BLaER1 treated with 17β-estradiol and CSF1 and Interleukin-3, amounts not matched to agents 10 nM and 100 nM (cell line): ENCODE measurements at regions not wholly inside any gene's neighbourhood (a gene's known extent, or its start where the extent isn't known, plus 50 kb on each side); places are given as distances from the start of the nearest gene placed in this dataset.
"Not testable (repeated sequence)": the region's sequence is repeated elsewhere in the genome, so short reads cannot be mapped to it uniquely, and the experiment has no call there.

ENCODE experiments used
- H3K27ac ChIP-seq, 11 experiments: shearing (Covaris generic); formaldehyde crosslinking; 2 replicates each; pipeline ENCODE4 v1.8.1; 2022
- H3K27me3 ChIP-seq, 11 experiments: shearing (Covaris generic); formaldehyde crosslinking; 2 replicates each; pipeline ENCODE4 v1.8.1; 2022
- H3K36me3 ChIP-seq, 11 experiments: shearing (Covaris generic); formaldehyde crosslinking; 2 replicates each; pipeline ENCODE4 v1.8.1; 2022
- H3K4me1 ChIP-seq, 10 experiments: shearing (Covaris generic); formaldehyde crosslinking; 2 replicates each; pipeline ENCODE4 v1.8.1; 2022
- H3K4me2 ChIP-seq, 11 experiments: shearing (Covaris generic); formaldehyde crosslinking; 2 replicates each; pipeline ENCODE4 v1.8.1; 2022
- H3K4me3 ChIP-seq, 10 experiments: shearing (Covaris generic); formaldehyde crosslinking; 2 replicates each; pipeline ENCODE4 v1.8.1; 2022
- H3K9ac ChIP-seq, 11 experiments: shearing (Covaris generic); formaldehyde crosslinking; 2 replicates each; pipeline ENCODE4 v1.8.1; 2022
- H3K9me3 ChIP-seq, 11 experiments: shearing (Covaris generic); formaldehyde crosslinking; replicated peaks in 1 of 11; 2 replicates each; pipeline ENCODE4 v1.8.1; 2022
- H4K20me1 ChIP-seq, 11 experiments: shearing (Covaris generic); formaldehyde crosslinking; 2 replicates each; pipeline ENCODE4 v1.8.1; 2022
- Cebpa-rat ChIP-seq, 11 experiments: shearing (Covaris generic); IDR thresholded peaks; 2 replicates each; pipeline ENCODE4 v1.8.1; 2022

- Histone ChIP-seq H3K9me3 (peaks cover 0 to 6% (median 0%) of the 10 kb centered on the region in 11 experiments; a peak in 1 of 22 replicates), H3K36me3 (no peaks in the 10 kb centered on the region), H3K4me1 (no peaks in the 10 kb centered on the region), H3K4me3 (no peak overlapping the region), H3K27me3 (no peaks in the 10 kb centered on the region), H3K27ac (no peak overlapping the region), H3K9ac (no peak overlapping the region), H4K20me1 (no peaks in the 10 kb centered on the region), H3K4me2 (no peak overlapping the region)
- TF ChIP-seq Cebpa-rat (IDR thresholded peaks at IDR 0.05), result no peak
Observed at GRCh38 chr6:121944354-121944753, 455.1 kb upstream of the HSF2 start.

GRCh38 chr6:121951123-121951522, 448.3 kb upstream of the HSF2 start:
- Histone ChIP-seq H3K4me2 (no peak overlapping the region), H3K9ac (no peak overlapping the region), H4K20me1 (no peaks in the 10 kb centered on the region), H3K36me3 (no peaks in the 10 kb centered on the region), H3K27me3 (no peaks in the 10 kb centered on the region), H3K9me3 (peaks cover 0 to 7% (median 0%) of the 10 kb centered on the region in 11 experiments; a peak in 4 of 22 replicates), H3K27ac (no peak overlapping the region), H3K4me1 (no peaks in the 10 kb centered on the region), H3K4me3 (no peak overlapping the region)
- TF ChIP-seq Cebpa-rat (IDR thresholded peaks at IDR 0.05), result no peak

- no peaks in the 10 kb centered on the region for H3K4me1 ChIP-seq
- TF ChIP-seq Cebpa-rat (IDR thresholded peaks at IDR 0.05), result no peak
- no peak overlapping the region for H3K9ac ChIP-seq
- no peak overlapping the region for H3K4me3 ChIP-seq
- H3K27ac ChIP-seq, result no peak overlapping the region
- no peaks in the 10 kb centered on the region for H3K36me3 ChIP-seq
- H3K4me2 ChIP-seq, result no peak overlapping the region
- no peaks in the 10 kb centered on the region for H4K20me1 ChIP-seq
- H3K27me3 ChIP-seq, result no peaks in the 10 kb centered on the region
- peaks cover 0 to 7% (median 0%) of the 10 kb centered on the region in 11 experiments; a peak in 4 of 22 replicates for H3K9me3 ChIP-seq
Observed at GRCh38 chr6:121951918-121952379, 447.5 kb upstream of the HSF2 start.

DNA sequence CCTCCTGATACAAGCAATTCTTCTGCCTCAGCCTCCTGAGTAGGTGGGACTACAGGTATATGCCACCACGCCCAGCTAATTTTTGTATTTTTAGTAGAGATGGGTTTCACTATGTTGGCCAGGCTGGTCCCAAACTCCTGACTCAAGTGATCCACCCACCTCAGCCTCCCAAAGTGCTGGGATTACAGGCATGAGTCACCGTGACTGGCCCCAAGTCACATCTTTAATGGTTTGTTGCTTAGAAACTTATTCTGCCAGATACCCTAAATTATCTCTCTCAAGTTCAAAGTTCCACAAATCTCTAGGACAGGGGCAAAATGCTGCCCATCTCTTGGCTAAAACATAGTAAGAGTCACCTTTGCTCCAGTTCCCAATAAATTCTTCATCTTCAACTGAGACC, 444.1 kb upstream of the HSF2 start:
- not testable (repeated sequence) for H3K36me3 ChIP-seq, H4K20me1 ChIP-seq, H3K9me3 ChIP-seq, H3K4me3 ChIP-seq, H3K4me1 ChIP-seq, H3K27me3 ChIP-seq, H3K9ac ChIP-seq, H3K27ac ChIP-seq, H3K4me2 ChIP-seq

DNA sequence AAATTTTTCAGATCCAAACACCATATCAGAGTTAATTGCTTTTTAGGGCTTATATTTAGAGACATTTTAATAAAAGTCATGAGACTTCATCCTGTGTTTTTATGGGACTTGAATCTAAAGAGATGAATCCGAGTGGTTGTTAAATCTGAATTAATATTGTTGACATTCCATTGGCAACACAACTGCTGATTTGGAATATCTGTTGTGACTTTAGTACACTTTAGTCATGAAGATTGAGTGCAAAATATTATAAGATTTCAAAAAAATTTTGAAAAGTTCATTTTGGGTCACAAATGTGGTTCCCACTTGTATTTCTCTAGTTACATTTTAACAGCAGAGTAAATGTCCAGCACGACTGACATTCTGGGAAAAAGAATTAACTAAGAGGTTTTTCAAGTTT, 442.7 kb upstream of the HSF2 start:
- no peak overlapping the region for H3K27ac ChIP-seq
- H3K4me3 ChIP-seq, result no peak overlapping the region
- peaks cover 0 to 7% (median 0%) of the 10 kb centered on the region in 11 experiments; a peak in 4 of 22 replicates for H3K9me3 ChIP-seq
- no peak for TF ChIP-seq Cebpa-rat (IDR thresholded peaks at IDR 0.05)
- H3K36me3 ChIP-seq, result no peaks in the 10 kb centered on the region
- no peak overlapping the region for H3K4me2 ChIP-seq
- no peaks in the 10 kb centered on the region for H3K27me3 ChIP-seq
- no peak overlapping the region for H3K9ac ChIP-seq
- H3K4me1 ChIP-seq, result peaks cover 0 to 8% (median 5%) of the 10 kb centered on the region in 10 experiments; a peak in 9 of 20 replicates
- no peaks in the 10 kb centered on the region for H4K20me1 ChIP-seq

DNA sequence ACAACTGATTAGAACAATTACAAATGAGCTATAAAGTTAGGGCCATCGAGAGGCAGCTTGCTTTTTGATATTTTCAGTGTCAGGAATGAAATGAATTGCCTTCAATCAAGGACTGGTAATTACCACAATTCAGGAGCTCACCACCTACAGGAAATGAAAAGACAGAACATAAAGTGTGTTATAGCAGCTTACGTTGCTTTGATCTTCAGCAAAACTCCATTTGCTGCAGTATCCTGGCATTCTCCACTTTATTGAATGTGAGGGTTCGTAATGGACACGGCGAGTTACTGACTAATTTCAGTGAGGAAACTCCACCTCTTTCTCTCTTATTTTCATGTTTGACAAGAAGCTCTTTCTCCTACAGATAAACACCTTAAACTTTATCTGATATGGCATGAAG, 440.0 kb upstream of the HSF2 start:
- Histone ChIP-seq H3K4me1 (peaks cover 0 to 8% (median 5%) of the 10 kb centered on the region in 10 experiments; a peak in 9 of 20 replicates), H3K9ac (no peak overlapping the region), H3K27me3 (no peaks in the 10 kb centered on the region), H3K27ac (no peak overlapping the region), H3K4me2 (peak overlapping the region in 7 of 11 experiments; percentile 0 to 34 (median 11); a peak in 7 of 22 replicates), H3K4me3 (no peak overlapping the region), H4K20me1 (no peaks in the 10 kb centered on the region), H3K9me3 (peaks cover 0 to 5% (median 0%) of the 10 kb centered on the region in 11 experiments; a peak in 4 of 22 replicates), H3K36me3 (no peaks in the 10 kb centered on the region)
- TF ChIP-seq Cebpa-rat (IDR thresholded peaks at IDR 0.05), result no peak

- Histone ChIP-seq H3K27me3 (no peaks in the 10 kb centered on the region), H3K27ac (no peak overlapping the region), H3K4me1 (peaks cover 0 to 8% (median 5%) of the 10 kb centered on the region in 10 experiments; a peak in 9 of 20 replicates), H3K36me3 (no peaks in the 10 kb centered on the region), H3K4me3 (no peak overlapping the region), H4K20me1 (no peaks in the 10 kb centered on the region), H3K4me2 (no peak overlapping the region), H3K9me3 (no peaks in the 10 kb centered on the region), H3K9ac (no peak overlapping the region)
- no peak for TF ChIP-seq Cebpa-rat (IDR thresholded peaks at IDR 0.05)
Observed at GRCh38 chr6:121961619-121962125, 437.8 kb upstream of the HSF2 start.

DNA sequence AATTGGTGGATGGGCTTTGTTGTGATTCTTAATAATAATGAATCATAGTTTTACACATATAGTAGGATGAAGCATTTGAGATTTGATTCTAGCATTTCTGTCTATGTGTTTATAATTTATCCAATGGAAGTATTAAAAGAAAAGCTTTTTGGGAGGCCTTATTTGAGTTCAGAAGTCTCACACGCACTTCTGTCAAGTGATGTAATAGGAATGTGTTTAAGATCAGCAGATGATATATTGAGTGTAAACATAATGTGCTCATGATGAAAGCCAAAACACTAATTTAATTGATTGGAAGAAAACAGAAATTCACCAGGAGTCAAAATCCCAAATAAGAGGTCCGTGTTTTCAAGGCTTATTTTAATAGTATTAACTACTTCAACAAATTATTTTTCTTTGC, 435.6 kb upstream of the HSF2 start:
- Histone ChIP-seq H3K9ac (no peak overlapping the region), H3K27me3 (no peaks in the 10 kb centered on the region), H3K4me3 (no peak overlapping the region), H3K9me3 (no peaks in the 10 kb centered on the region), H3K27ac (no peak overlapping the region), H4K20me1 (no peaks in the 10 kb centered on the region), H3K4me2 (no peak overlapping the region), H3K36me3 (no peaks in the 10 kb centered on the region), H3K4me1 (peaks cover 0 to 8% (median 5%) of the 10 kb centered on the region in 10 experiments; a peak in 9 of 20 replicates)
- TF ChIP-seq Cebpa-rat (IDR thresholded peaks at IDR 0.05), result no peak

DNA sequence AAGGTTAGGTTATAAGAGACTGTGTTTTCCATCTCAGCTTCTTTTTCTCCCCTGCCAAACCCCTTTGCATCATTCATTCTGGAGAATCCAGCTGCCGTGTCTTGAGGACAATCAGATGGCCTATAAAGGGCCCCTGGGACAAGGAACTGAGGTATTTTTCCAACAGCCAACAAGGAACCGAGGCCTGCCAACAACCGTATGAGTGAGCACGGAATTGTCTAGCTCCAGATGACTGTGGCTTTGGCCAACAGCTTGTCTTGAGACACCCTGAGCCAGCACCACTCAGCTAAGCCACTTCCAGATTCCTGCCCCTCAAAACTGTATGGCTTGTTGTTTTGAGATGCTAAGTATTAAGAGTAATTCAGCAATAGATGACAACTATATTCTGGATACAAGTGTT, 433.7 kb upstream of the HSF2 start:
- Histone ChIP-seq H3K27me3 (no peaks in the 10 kb centered on the region), H3K9me3 (no peaks in the 10 kb centered on the region), H3K4me2 (no peak overlapping the region), H4K20me1 (no peaks in the 10 kb centered on the region), H3K9ac (no peak overlapping the region), H3K4me1 (no peaks in the 10 kb centered on the region), H3K4me3 (no peak overlapping the region), H3K27ac (no peak overlapping the region), H3K36me3 (no peaks in the 10 kb centered on the region)
- TF ChIP-seq Cebpa-rat (IDR thresholded peaks at IDR 0.05), result no peak

- Histone ChIP-seq H4K20me1 (no peaks in the 10 kb centered on the region), H3K4me1 (no peaks in the 10 kb centered on the region), H3K36me3 (no peaks in the 10 kb centered on the region), H3K27ac (no peak overlapping the region), H3K27me3 (no peaks in the 10 kb centered on the region), H3K9me3 (no peaks in the 10 kb centered on the region), H3K4me2 (no peak overlapping the region), H3K4me3 (no peak overlapping the region), H3K9ac (no peak overlapping the region)
- no peak for TF ChIP-seq Cebpa-rat (IDR thresholded peaks at IDR 0.05)
Observed at GRCh38 chr6:121967631-121968030, 431.8 kb upstream of the HSF2 start.
